ENCODE measurements at regions not wholly inside any gene's neighbourhood (a gene's known extent, or its start where the extent isn't known, plus 50 kb on each side); places are given as distances from the start of the nearest gene placed in this dataset.

DNA sequence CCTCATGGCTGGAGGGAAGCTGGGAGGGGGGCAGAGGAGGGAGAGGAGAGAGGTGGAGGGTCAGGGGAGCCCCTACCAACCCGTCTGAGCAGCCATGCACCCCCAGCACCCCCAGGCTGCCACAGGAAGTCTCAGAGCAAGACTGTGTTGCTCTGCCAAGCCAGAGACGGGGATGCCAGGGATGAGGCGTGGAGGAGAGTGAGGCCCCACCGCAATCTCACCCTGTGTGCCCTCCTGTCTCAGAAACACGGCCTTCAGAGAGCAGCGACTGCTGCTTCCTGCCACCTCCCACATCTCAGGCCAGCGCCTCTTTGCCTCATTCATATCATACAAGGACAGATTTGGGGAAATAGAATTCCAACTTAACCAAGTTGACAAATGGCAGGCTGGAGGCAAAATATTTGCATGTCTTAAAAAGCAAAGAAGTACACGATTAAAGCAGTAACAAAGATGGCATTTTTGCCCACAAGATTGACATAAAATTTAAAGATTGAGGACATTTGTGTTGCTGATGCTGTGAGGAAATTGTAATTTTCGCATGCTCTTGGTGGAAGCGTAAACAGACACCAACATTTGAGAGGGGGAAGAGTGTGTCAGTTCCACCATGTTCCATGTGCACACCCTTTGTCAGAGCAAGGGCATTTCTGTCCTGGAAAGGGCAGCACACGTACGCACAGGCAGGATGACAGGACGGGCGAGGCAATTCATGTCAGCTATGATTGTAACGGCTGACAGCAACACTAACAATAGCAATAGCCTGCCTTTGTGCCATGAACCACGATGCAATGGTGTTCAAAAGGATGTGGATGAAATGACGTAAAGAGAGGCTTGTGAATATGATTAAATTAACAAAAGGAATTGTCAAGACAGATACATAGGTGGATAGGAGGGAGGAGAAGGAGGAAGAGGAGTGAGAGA, 59.0 kb upstream of the BACE2 start:
- Histone ChIP-seq H4K20me1 (ENCODE audit: insufficient read depth, low read length) (no peaks in the 10 kb centered on the region), H4K8ac (ENCODE audit: low read depth in 2 of 2, low read length in 2 of 2) (no peak overlapping the region), H2BK20ac (ENCODE audit: low read depth, low read length) (no peak overlapping the region), H3K9me1 (ENCODE audit: insufficient read depth, low read length) (no peaks in the 10 kb centered on the region), H3K27ac (ENCODE audit: insufficient read depth, low read length) (no peak overlapping the region), H3K36me3 (ENCODE audit: control insufficient read depth, insufficient read depth, low read length) (no peaks in the 10 kb centered on the region), H2AK5ac (ENCODE audit: low read depth, low read length) (no peak overlapping the region), H3K9me3 (ENCODE audit: control insufficient read depth, insufficient read depth, low read length) (peaks cover 2% of the 10 kb centered on the region; the same call in 1 of the 2 replicates), H4K5ac (ENCODE audit: low read depth, low read length) (no peak overlapping the region), H3K23ac (ENCODE audit: low read depth, low read length) (no peak overlapping the region), H3K18ac (ENCODE audit: low read depth, low read length) (no peak overlapping the region), H4K91ac (ENCODE audit: insufficient read depth, low read depth, low read length) (no peak overlapping the region), H3K4me3 (ENCODE audit: insufficient read depth, low read depth, low read length) (no peak overlapping the region), H2BK120ac (ENCODE audit: low read depth, low read length) (no peak overlapping the region), H2BK15ac (ENCODE audit: low read depth, low read length) (no peak overlapping the region), H3K4me1 (ENCODE audit: control insufficient read depth, insufficient read depth, low read length) (no peaks in the 10 kb centered on the region), H3K4ac (ENCODE audit: low read depth, low read length) (no peak overlapping the region), H2AK9ac (replicated peaks; ENCODE audit: low read depth, low read length, poor library complexity) (no peak overlapping the region), H2BK5ac (ENCODE audit: low read depth, low read length, poor library complexity, severe bottlenecking) (no peak overlapping the region), H3K27me3 (ENCODE audit: control insufficient read depth, insufficient read depth, low read length) (no peaks in the 10 kb centered on the region), H3K56ac (ENCODE audit: extremely low read depth, insufficient read depth, low read length) (no peak overlapping the region), H3K9ac (ENCODE audit: low read depth, low read length) (no peak overlapping the region), H3K14ac (replicated peaks; ENCODE audit: low read depth, low read length) (no peak overlapping the region), H3K79me1 (ENCODE audit: low read depth in 1 of 2, low read length in 2 of 2) (no peaks in the 10 kb centered on the region), H2AFZ (replicated peaks; ENCODE audit: low read length, poor library complexity) (no peak overlapping the region), H3K4me2 (ENCODE audit: low read depth, low read length) (no peak overlapping the region)
- CTCF ChIA-PET = no interaction called here
- POLR2A ChIA-PET (ENCODE audit: unreplicated experiment) = no interaction called here
- DNase-seq (no peak), ATAC-seq (ENCODE audit: low read depth) (no peak)
- 54% methylated on average over 4 of the region's 17 CpGs; no CpG with 5 or more reads in 1 of the 2 experiments for WGBS, 2 experiments (ENCODE audit: extremely low coverage in 2 of 2, insufficient read length in 1 of 2)
- intact Hi-C loops (cut with micrococcal nuclease) (no loop called here), dilution Hi-C loops (cut with HindIII; ENCODE audit: low sequenced_read_pairs, unreplicated experiment) (no loop called here), in situ Hi-C loops (cut with MboI; ENCODE audit: low sequenced_read_pairs) (no loop called here)
- BruUV-seq (replicated peaks) = no TSS peak
- TF ChIP-seq MAFK (IDR thresholded peaks at IDR 0.05; ENCODE audit: low read depth, low read length) = no peak
- no peak for TF ChIP-seq RAD21 (IDR thresholded peaks at IDR 0.05; ENCODE audit: low read length)
- no peak for TF ChIP-seq NFE2L2 (IDR thresholded peaks at IDR 0.05; ENCODE audit: low read depth, low read length)
- no peak for TF ChIP-seq BHLHE40 (IDR thresholded peaks at IDR 0.05; ENCODE audit: low read depth, low read length)
- TF ChIP-seq MAZ (IDR thresholded peaks at IDR 0.05; ENCODE audit: borderline replicate concordance, low read depth, low read length) = no peak
- TF ChIP-seq CHD1 (IDR thresholded peaks at IDR 0.05; ENCODE audit: low read depth, low read length) = no peak
- TF ChIP-seq, protein P1, sequence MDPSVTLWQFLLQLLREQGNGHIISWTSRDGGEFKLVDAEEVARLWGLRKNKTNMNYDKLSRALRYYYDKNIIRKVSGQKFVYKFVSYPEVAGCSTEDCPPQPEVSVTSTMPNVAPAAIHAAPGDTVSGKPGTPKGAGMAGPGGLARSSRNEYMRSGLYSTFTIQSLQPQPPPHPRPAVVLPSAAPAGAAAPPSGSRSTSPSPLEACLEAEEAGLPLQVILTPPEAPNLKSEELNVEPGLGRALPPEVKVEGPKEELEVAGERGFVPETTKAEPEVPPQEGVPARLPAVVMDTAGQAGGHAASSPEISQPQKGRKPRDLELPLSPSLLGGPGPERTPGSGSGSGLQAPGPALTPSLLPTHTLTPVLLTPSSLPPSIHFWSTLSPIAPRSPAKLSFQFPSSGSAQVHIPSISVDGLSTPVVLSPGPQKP (IDR thresholded peaks at IDR 0.05; ENCODE audit: borderline replicate concordance, low read depth, low read length) = no peak
- no peak for TF ChIP-seq RCOR1 (IDR thresholded peaks at IDR 0.05; ENCODE audit: insufficient replicate concordance, low read length)
- no peak for TF ChIP-seq FOS (IDR thresholded peaks at IDR 0.05; ENCODE audit: low read depth, low read length)
- no peak for TF ChIP-seq POLR2A (IDR thresholded peaks at IDR 0.05; ENCODE audit: low read depth, low read length)
- no peak for TF ChIP-seq RFX5 (IDR thresholded peaks at IDR 0.05; ENCODE audit: low read depth, low read length)
- no peak for TF ChIP-seq USF2 (IDR thresholded peaks at IDR 0.05; ENCODE audit: low read depth, low read length)
- TF ChIP-seq CTCF (conservative IDR thresholded peaks at IDR 0.05; ENCODE audit: low read depth, low read length) = no peak
- TF ChIP-seq MXI1 (IDR thresholded peaks at IDR 0.05; ENCODE audit: borderline replicate concordance, low read depth, low read length) = no peak
- TF ChIP-seq SMC3 (IDR thresholded peaks at IDR 0.05; ENCODE audit: low read depth, low read length) = no peak
